NAMALWA (cell line): ENCODE measurements at regions not wholly inside any gene's neighbourhood (a gene's known extent, or its start where the extent isn't known, plus 50 kb on each side); places are given as distances from the start of the nearest gene placed in this dataset.

Experiments
- DNase-seq: peaks from one replicate; pipeline ENCODE4 v3.0.0-alpha.2; 2015; ENCODE audit warnings: low spot score

GRCh38 chr5:2169850-2170760 is 287.4 kb upstream of the IRX4 start:
- no peak for DNase-seq

- DNase-seq = no peak
These were observed 286.7 kb upstream of the IRX4 start for GRCh38 chr5:2169430-2169808.

GRCh38 chr5:2168601-2169429 is 286.1 kb upstream of the IRX4 start:
- no peak for DNase-seq

- no peak for DNase-seq
These were observed 284.9 kb upstream of the IRX4 start for GRCh38 chr5:2167671-2168070.

GRCh38 chr5:2166979-2167377 is 284.3 kb upstream of the IRX4 start:
- no peak for DNase-seq

- no peak for DNase-seq
These were observed 283.7 kb upstream of the IRX4 start for GRCh38 chr5:2166306-2166978.

- DNase-seq = no peak
These were observed 283.0 kb upstream of the IRX4 start for GRCh38 chr5:2165615-2166305.

GRCh38 chr5:2165203-2165602 is 282.5 kb upstream of the IRX4 start:
- DNase-seq = no peak

GRCh38 chr5:2164586-2164985 is 281.9 kb upstream of the IRX4 start:
- no peak for DNase-seq

- DNase-seq = no peak
These were observed 281.3 kb upstream of the IRX4 start for GRCh38 chr5:2163940-2164490.

GRCh38 chr5:2163060-2163856 is 280.5 kb upstream of the IRX4 start:
- no peak for DNase-seq

GRCh38 chr5:2160811-2161210 is 278.1 kb upstream of the IRX4 start:
- no peak for DNase-seq

GRCh38 chr5:2158767-2159166 is 276.0 kb upstream of the IRX4 start:
- no peak for DNase-seq

GRCh38 chr5:2158109-2158508 is 275.4 kb upstream of the IRX4 start:
- DNase-seq = no peak

GRCh38 chr5:2157372-2157771 is 274.6 kb upstream of the IRX4 start:
- DNase-seq = no peak

GRCh38 chr5:2156358-2157059 is 273.8 kb upstream of the IRX4 start:
- no peak for DNase-seq

- DNase-seq = no peak
These were observed 272.8 kb upstream of the IRX4 start for GRCh38 chr5:2155556-2155955.

- no peak for DNase-seq
These were observed 271.1 kb upstream of the IRX4 start for GRCh38 chr5:2153802-2154201.

- no peak for DNase-seq
These were observed 270.6 kb upstream of the IRX4 start for GRCh38 chr5:2153350-2153749.

- peak; percentile 81 for DNase-seq
These were observed 268.7 kb upstream of the IRX4 start for GRCh38 chr5:2151301-2151888.
